MM.1S (cell line): ENCODE measurements at regions not wholly inside any gene's neighbourhood (a gene's known extent, or its start where the extent isn't known, plus 50 kb on each side); places are given as distances from the start of the nearest gene placed in this dataset.

ENCODE experiments used
- EZH2 ChIP-seq: fragments of 300-600 bp; sonication (generic); optimal IDR thresholded peaks from 2 replicates; pipeline ENCODE3; 2017; ENCODE audit warnings: low read depth, mild to moderate bottlenecking, antibody characterized with exemption, low read length, mixed read lengths
- TF ChIP-seq, protein P1 (sequence below): fragments of 300-600 bp; sonication (generic); IDR thresholded peaks from 2 replicates; pipeline ENCODE4 v1.5.1; 2016; ENCODE audit warnings: antibody characterized with exemption, low read length, mixed read lengths

DNA sequence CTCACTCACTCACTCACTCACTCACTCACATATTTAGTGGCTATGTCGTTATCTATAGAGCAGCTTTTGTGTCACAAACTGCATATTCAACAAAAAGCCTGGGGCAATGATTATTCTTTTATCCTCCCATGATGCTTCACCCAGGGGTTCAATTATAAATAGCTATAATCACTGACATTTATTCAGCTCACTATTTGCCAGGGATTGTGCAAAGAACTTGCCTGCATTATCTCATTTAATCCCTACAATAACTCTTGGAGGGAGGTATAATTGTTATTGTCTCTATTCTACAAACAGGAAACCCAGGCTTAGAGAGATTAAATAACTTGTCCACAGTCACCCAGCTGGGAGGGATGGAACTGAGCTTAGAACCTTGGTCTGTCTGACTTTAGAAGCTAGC lies 298.0 kb upstream of the MSX2 start:
- TF ChIP-seq, protein P1, sequence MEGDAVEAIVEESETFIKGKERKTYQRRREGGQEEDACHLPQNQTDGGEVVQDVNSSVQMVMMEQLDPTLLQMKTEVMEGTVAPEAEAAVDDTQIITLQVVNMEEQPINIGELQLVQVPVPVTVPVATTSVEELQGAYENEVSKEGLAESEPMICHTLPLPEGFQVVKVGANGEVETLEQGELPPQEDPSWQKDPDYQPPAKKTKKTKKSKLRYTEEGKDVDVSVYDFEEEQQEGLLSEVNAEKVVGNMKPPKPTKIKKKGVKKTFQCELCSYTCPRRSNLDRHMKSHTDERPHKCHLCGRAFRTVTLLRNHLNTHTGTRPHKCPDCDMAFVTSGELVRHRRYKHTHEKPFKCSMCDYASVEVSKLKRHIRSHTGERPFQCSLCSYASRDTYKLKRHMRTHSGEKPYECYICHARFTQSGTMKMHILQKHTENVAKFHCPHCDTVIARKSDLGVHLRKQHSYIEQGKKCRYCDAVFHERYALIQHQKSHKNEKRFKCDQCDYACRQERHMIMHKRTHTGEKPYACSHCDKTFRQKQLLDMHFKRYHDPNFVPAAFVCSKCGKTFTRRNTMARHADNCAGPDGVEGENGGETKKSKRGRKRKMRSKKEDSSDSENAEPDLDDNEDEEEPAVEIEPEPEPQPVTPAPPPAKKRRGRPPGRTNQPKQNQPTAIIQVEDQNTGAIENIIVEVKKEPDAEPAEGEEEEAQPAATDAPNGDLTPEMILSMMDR, result no peak
- TF ChIP-seq EZH2, result no peak
